SK-N-SH treated with all-trans-retinoic acid at 6 μM for 48 hours (cell line): ENCODE measurements at regions not wholly inside any gene's neighbourhood (a gene's known extent, or its start where the extent isn't known, plus 50 kb on each side); places are given as distances from the start of the nearest gene placed in this dataset.

Source experiments
- ATAC-seq: fragments of 200-7000 bp; cut with Tn5 transposase; 3 replicates; pipeline ENCODE4 v1.9.1; 2020; ENCODE audit warnings: mild to moderate bottlenecking, moderate library complexity
- ARNTL ChIP-seq: fragments of 450-650 bp; formaldehyde crosslinking; IDR thresholded peaks from 2 replicates; pipeline ENCODE4 v1.5.0; 2020; ENCODE audit warnings: low read depth, mild to moderate bottlenecking, moderate library complexity, borderline replicate concordance
- BACH2 ChIP-seq: fragments of 250-450 bp; sonication (Bioruptor Pico); IDR thresholded peaks from 2 replicates; pipeline ENCODE4 v1.9.0; 2021; ENCODE audit warnings: mild to moderate bottlenecking, borderline replicate concordance
- CSDC2 ChIP-seq: fragments of 250-450 bp; sonication (Bioruptor Pico); IDR thresholded peaks from 2 replicates; pipeline ENCODE4 v1.5.0; 2020; ENCODE audit warnings: mild to moderate bottlenecking, moderate library complexity
- ESRRG ChIP-seq: fragments of 250-450 bp; sonication (Bioruptor Pico); IDR thresholded peaks from 2 replicates; pipeline ENCODE4 v1.6.1; 2021; ENCODE audit warnings: mild to moderate bottlenecking
- GLIS3 ChIP-seq: fragments of 250-450 bp; sonication (Bioruptor Pico); IDR thresholded peaks from 2 replicates; pipeline ENCODE4 v1.5.0; 2020; ENCODE audit warnings: mild to moderate bottlenecking, moderate library complexity
- ISL1 ChIP-seq: fragments of 250-450 bp; sonication (Bioruptor Pico); IDR thresholded peaks from 2 replicates; pipeline ENCODE4 v2.1.2; 2022; ENCODE audit warnings: mild to moderate bottlenecking, moderate library complexity
- OSR1 ChIP-seq: fragments of 250-450 bp; sonication (Bioruptor Pico); IDR thresholded peaks from 2 replicates; pipeline ENCODE4 v1.8.0; 2022; ENCODE audit warnings: moderate library complexity, mild to moderate bottlenecking, inconsistent platforms
- PATZ1 ChIP-seq: fragments of 250-450 bp; sonication (Bioruptor Pico); IDR thresholded peaks from 2 replicates; pipeline ENCODE4 v1.8.0; 2020; ENCODE audit warnings: mild to moderate bottlenecking, moderate library complexity, borderline replicate concordance
- RARB ChIP-seq: fragments of 250-450 bp; sonication (Bioruptor Pico); IDR thresholded peaks from 2 replicates; pipeline ENCODE4 v1.8.0; 2021; ENCODE audit warnings: mild to moderate bottlenecking, moderate library complexity
- SNAI2 ChIP-seq: fragments of 250-450 bp; sonication (Bioruptor Pico); IDR thresholded peaks from 2 replicates; pipeline ENCODE4 v1.5.0; 2020; ENCODE audit warnings: mild to moderate bottlenecking, moderate library complexity
- TCF4 ChIP-seq: fragments of 250-450 bp; sonication (Bioruptor Pico); IDR thresholded peaks from 2 replicates; pipeline ENCODE4 v1.8.0; 2021; ENCODE audit warnings: mild to moderate bottlenecking, moderate library complexity, borderline replicate concordance
- TSHZ2 ChIP-seq: fragments of 250-450 bp; sonication (Bioruptor Pico); IDR thresholded peaks from 2 replicates; pipeline ENCODE4 v1.5.0; 2020; ENCODE audit warnings: mild to moderate bottlenecking, moderate library complexity
- ZC3H10 ChIP-seq: fragments of 250-450 bp; sonication (Bioruptor Pico); IDR thresholded peaks from 2 replicates; pipeline ENCODE4 v1.5.1; 2021; ENCODE audit warnings: mild to moderate bottlenecking, moderate library complexity
- ZFP3 ChIP-seq: fragments of 250-450 bp; sonication (Bioruptor Pico); IDR thresholded peaks from 2 replicates; pipeline ENCODE4 v1.5.0; 2020; ENCODE audit warnings: mild to moderate bottlenecking, moderate library complexity
- ZFP30 ChIP-seq: fragments of 450-650 bp; formaldehyde crosslinking; IDR thresholded peaks from 2 replicates; pipeline ENCODE4 v1.5.0; 2022; ENCODE audit warnings: mild to moderate bottlenecking, moderate library complexity
- ZNF565 ChIP-seq: fragments of 450-650 bp; formaldehyde crosslinking; conservative IDR thresholded peaks from 2 replicates; pipeline ENCODE4 v1.5.0; 2020; ENCODE audit warnings: low read depth, mild to moderate bottlenecking, moderate library complexity
- TF ChIP-seq, protein P1 (sequence below): fragments of 250-450 bp; sonication (Bioruptor Pico); IDR thresholded peaks from 2 replicates; pipeline ENCODE4 v1.5.1; 2021; ENCODE audit warnings: mild to moderate bottlenecking, moderate library complexity

GRCh38 chr2:62564380-62565137 lies 58.6 kb upstream of the TMEM17 start:
- TF ChIP-seq ESRRG (CRISPR knock-in tag) (no peak), RARB (no peak)
- TF ChIP-seq, all 23 proteins: peak for 0

DNA sequence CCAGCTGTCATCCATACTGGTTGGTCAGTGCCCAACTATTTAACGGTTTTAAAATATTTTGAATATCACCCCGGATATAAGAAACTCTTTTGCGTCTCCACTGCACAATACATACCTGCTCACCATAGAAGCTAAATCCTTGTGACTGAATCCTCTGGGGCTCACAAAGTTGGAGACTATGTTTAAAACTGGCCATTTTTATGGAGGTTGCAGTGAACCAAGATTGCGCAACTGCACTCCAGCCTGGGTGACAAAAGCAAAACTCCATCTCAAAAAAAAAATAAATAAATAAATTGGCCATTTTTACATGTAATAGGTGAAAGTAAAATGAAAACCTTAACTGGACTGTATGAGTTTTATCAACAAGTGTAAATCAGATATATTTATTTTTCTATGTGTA lies 55.6 kb upstream of the TMEM17 start:
- no peak for ATAC-seq
- TF ChIP-seq ESRRG (CRISPR knock-in tag): no peak
- TF ChIP-seq ISL1 (CRISPR knock-in tag): no peak
- TF ChIP-seq SNAI2 (CRISPR knock-in tag): no peak
- no peak for TF ChIP-seq PATZ1
- no peak for TF ChIP-seq ZFP3 (CRISPR knock-in tag)
- TF ChIP-seq CSDC2 (CRISPR knock-in tag): no peak
- no peak for TF ChIP-seq OSR1 (CRISPR knock-in tag)
- no peak for TF ChIP-seq RARB
- no peak for TF ChIP-seq ZNF565 (CRISPR knock-in tag)
- TF ChIP-seq, all 23 proteins: peak for 0

More at GRCh38 chr2:62564380-62565137, 58.6 kb upstream of the TMEM17 start:
- ATAC-seq: no peak

DNA sequence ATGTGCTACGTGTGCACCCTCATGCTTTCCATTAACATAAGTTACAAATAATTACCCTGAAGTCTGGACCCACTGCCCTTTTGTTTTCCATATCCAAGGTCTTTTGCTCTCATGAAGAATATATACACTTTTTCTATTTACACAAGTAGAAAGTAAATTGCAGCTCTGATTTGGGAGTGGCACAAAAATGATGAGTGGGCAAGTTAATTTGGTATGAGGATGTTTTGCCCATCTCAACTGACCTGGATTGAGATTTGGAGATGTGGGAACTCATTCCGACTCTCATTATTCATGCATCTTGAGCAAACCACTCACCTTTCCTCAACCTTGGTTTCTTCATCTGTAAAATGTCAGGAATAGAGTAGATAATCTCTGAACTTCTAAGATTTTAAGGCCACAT lies 53.6 kb upstream of the TMEM17 start:
- no peak for TF ChIP-seq ZC3H10 (CRISPR knock-in tag)
- TF ChIP-seq ARNTL (CRISPR knock-in tag): no peak
- TF ChIP-seq, all 23 proteins: peak for 0
- ATAC-seq: no peak

DNA sequence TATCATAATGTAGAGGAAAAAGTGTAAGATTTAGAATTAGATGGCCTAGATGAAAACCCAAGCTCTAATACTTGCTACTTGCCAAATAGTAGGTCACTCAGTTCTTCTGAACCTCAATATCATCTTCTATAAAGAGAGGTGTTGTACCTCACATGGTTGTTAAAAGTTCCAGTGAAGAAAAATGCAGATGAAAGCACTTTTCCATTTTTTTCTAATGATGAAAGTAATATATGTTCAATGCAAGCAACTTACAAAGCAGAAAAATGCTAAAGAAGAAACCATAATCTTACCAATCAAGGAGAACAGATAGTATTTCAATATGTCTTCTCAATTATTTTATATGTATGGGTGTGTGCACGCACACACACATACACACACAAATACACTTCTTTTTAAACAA lies 52.7 kb upstream of the TMEM17 start:
- TF ChIP-seq CSDC2 (CRISPR knock-in tag): no peak
- no peak for TF ChIP-seq GLIS3
- TF ChIP-seq, protein P1, sequence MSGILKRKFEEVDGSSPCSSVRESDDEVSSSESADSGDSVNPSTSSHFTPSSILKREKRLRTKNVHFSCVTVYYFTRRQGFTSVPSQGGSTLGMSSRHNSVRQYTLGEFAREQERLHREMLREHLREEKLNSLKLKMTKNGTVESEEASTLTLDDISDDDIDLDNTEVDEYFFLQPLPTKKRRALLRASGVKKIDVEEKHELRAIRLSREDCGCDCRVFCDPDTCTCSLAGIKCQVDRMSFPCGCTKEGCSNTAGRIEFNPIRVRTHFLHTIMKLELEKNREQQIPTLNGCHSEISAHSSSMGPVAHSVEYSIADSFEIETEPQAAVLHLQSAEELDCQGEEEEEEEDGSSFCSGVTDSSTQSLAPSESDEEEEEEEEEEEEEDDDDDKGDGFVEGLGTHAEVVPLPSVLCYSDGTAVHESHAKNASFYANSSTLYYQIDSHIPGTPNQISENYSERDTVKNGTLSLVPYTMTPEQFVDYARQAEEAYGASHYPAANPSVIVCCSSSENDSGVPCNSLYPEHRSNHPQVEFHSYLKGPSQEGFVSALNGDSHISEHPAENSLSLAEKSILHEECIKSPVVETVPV (CRISPR knock-in tag): no peak
- TF ChIP-seq TCF4 (CRISPR knock-in tag): no peak
- TF ChIP-seq ESRRG (CRISPR knock-in tag): no peak
- no peak for TF ChIP-seq TSHZ2 (CRISPR knock-in tag)
- no peak for TF ChIP-seq ISL1 (CRISPR knock-in tag)
- no peak for TF ChIP-seq ZFP30 (CRISPR knock-in tag)
- TF ChIP-seq SNAI2 (CRISPR knock-in tag): no peak
- TF ChIP-seq ZC3H10 (CRISPR knock-in tag): no peak
- no peak for TF ChIP-seq OSR1 (CRISPR knock-in tag)
- TF ChIP-seq ARNTL (CRISPR knock-in tag): no peak
- ATAC-seq: no peak

DNA sequence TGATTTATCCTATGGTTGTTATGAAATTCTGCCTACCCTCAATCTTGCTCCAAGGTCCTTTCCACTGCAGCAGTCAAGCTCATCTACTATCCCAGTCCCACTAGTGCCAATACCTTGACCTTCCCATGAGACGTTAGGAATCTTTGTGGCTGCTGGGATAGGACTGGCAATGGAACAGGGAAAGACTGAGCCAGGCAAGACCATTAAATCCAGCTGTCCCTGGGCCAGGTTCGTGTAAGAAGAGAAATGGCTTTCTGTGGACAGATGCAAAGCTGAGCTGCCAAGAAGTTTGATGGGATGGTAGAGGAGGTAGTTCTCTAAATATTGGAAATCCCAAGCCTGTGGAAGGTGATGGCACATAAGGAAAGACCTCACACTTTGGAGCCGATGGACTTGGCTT lies 50.1 kb upstream of the TMEM17 start:
- TF ChIP-seq TCF4 (CRISPR knock-in tag) (no peak), ISL1 (CRISPR knock-in tag) (no peak), BACH2 (CRISPR knock-in tag) (no peak), ZFP30 (CRISPR knock-in tag) (no peak)
- no peak for ATAC-seq
